Prostate gland (tissue), 2 donors: ENCODE measurements at regions not wholly inside any gene's neighbourhood (a gene's known extent, or its start where the extent isn't known, plus 50 kb on each side); places are given as distances from the start of the nearest gene placed in this dataset.

Experiments
- POLR2A ChIP-seq: fragments of 450-650 bp; IDR thresholded peaks from one replicate; pipeline ENCODE4 v1.6.1; 2016; ENCODE audit warnings: antibody characterized with exemption, mild to moderate bottlenecking
- TF ChIP-seq, protein P1 (sequence below), 4 experiments: fragments of 200-600 bp in 2 of 4; fragments of 450-650 bp in 2 of 4; sonication (generic) in 2 of 4; IDR thresholded peaks; 1 replicate in 3 of 4; 2 replicates in 1 of 4; pipeline ENCODE4 v1.5.1; 2016 to 2019; ENCODE audit warnings: antibody characterized with exemption in 4 of 4, mild to moderate bottlenecking in 2 of 4, moderate library complexity in 2 of 4

DNA sequence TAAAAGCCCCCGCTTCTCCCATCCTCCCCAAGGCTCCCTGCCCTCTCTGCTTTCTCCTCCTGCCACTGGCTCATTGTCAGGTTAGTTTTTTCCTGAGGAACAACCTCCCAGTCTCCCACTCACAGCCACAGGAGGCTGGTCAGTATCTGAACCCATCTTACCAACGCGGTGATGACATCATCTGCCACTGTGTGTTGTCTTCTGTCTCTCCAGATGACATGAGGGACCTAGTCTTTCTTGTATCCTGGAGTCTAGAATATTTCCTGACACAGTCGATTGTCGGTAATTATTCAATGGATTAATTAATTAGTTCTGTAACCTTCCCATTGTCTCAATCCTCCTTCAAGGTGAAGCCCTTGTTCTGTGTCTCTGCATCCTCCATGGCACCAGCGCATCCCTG, 290.2 kb downstream of the GALR1 start:
- no peak for TF ChIP-seq POLR2A
- TF ChIP-seq, protein P1, sequence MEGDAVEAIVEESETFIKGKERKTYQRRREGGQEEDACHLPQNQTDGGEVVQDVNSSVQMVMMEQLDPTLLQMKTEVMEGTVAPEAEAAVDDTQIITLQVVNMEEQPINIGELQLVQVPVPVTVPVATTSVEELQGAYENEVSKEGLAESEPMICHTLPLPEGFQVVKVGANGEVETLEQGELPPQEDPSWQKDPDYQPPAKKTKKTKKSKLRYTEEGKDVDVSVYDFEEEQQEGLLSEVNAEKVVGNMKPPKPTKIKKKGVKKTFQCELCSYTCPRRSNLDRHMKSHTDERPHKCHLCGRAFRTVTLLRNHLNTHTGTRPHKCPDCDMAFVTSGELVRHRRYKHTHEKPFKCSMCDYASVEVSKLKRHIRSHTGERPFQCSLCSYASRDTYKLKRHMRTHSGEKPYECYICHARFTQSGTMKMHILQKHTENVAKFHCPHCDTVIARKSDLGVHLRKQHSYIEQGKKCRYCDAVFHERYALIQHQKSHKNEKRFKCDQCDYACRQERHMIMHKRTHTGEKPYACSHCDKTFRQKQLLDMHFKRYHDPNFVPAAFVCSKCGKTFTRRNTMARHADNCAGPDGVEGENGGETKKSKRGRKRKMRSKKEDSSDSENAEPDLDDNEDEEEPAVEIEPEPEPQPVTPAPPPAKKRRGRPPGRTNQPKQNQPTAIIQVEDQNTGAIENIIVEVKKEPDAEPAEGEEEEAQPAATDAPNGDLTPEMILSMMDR (IDR thresholded peaks at IDR 0.05) = no peak
